Liver (tissue), 7 donors: ENCODE measurements at regions not wholly inside any gene's neighbourhood (a gene's known extent, or its start where the extent isn't known, plus 50 kb on each side); places are given as distances from the start of the nearest gene placed in this dataset.

Experiments used
- DNase-seq: peaks from one replicate; pipeline ENCODE4 v3.0.0-alpha.2; 2017; ENCODE audit warnings: low spot score
- H3K27ac ChIP-seq, 2 donors: one replicate each; pipeline ENCODE4 v1.7.0; 2013; ENCODE audit warnings: inconsistent platforms in 2 of 2, low read length in 2 of 2, control low read depth in 1 of 2, low read depth in 1 of 2, mild to moderate bottlenecking in 1 of 2
- H3K27me3 ChIP-seq, 4 donors: one replicate each; pipeline versions ENCODE4 v1.6.1 to v1.7.0; 2013; ENCODE audit warnings: low read length in 3 of 4, inconsistent platforms in 1 of 4, mild to moderate bottlenecking in 1 of 4, moderate library complexity in 1 of 4; ENCODE audit not compliant: control insufficient read depth in 4 of 4, insufficient read depth in 4 of 4
- H3K36me3 ChIP-seq, 4 donors: one replicate each; pipeline versions ENCODE4 v1.6.1 to v1.7.0; 2013; ENCODE audit warnings: low read length in 3 of 4, mild to moderate bottlenecking in 3 of 4, low read depth in 1 of 4, moderate library complexity in 1 of 4; ENCODE audit not compliant: control insufficient read depth in 4 of 4, insufficient read depth in 3 of 4
- H3K4me1 ChIP-seq, 4 donors: one replicate each; pipeline versions ENCODE4 v1.6.1 to v1.7.0; 2013; ENCODE audit warnings: low read length in 3 of 4, mild to moderate bottlenecking in 3 of 4, moderate library complexity in 1 of 4; ENCODE audit not compliant: control insufficient read depth in 4 of 4, insufficient read depth in 4 of 4
- H3K4me3 ChIP-seq, 3 donors: one replicate each; pipeline versions ENCODE4 v1.6.1 to v1.7.0; 2013; ENCODE audit warnings: low read length in 3 of 3, control low read depth in 1 of 3, low read depth in 1 of 3, mild to moderate bottlenecking in 1 of 3
- H3K9ac ChIP-seq, 2 donors: one replicate each; pipeline ENCODE4 v1.7.0; 2013; ENCODE audit warnings: low read length in 2 of 2, mild to moderate bottlenecking in 2 of 2, moderate library complexity in 2 of 2, control low read depth in 1 of 2, low read depth in 1 of 2
- H3K9me3 ChIP-seq, 4 donors: one replicate each; pipeline versions ENCODE4 v1.6.1 to v1.7.0; 2013; ENCODE audit warnings: low read length in 3 of 4; ENCODE audit not compliant: control insufficient read depth in 4 of 4
- EGR1 ChIP-seq, 2 donors: IDR thresholded peaks; 2 replicates each; pipeline ENCODE4 v1.6.1; 2016 to 2018; ENCODE audit warnings: antibody characterized with exemption in 2 of 2, low read depth in 2 of 2
- FOXA1 ChIP-seq: IDR thresholded peaks from 2 replicates; pipeline ENCODE4 v1.6.1; 2016; ENCODE audit warnings: antibody characterized with exemption
- GABPA ChIP-seq, 2 donors: IDR thresholded peaks in 1 of 2; conservative IDR thresholded peaks in 1 of 2; 2 replicates each; pipeline ENCODE4 v1.6.1; 2016; ENCODE audit warnings: antibody characterized with exemption in 2 of 2, mild to moderate bottlenecking in 1 of 2, moderate library complexity in 1 of 2
- HNF4A ChIP-seq, 2 donors: conservative IDR thresholded peaks; 2 replicates each; pipeline ENCODE4 v1.6.1; 2016; ENCODE audit warnings: antibody characterized with exemption in 2 of 2, mild to moderate bottlenecking in 2 of 2
- HNF4G ChIP-seq: IDR thresholded peaks from 2 replicates; pipeline ENCODE4 v1.6.1; 2016; ENCODE audit warnings: antibody characterized with exemption
- JUND ChIP-seq, 2 donors: IDR thresholded peaks; 2 replicates each; pipeline ENCODE4 v1.6.1; 2016; ENCODE audit warnings: antibody characterized with exemption in 2 of 2
- RAD21 ChIP-seq, 2 donors: IDR thresholded peaks; 2 replicates each; pipeline ENCODE4 v1.6.1; 2016; ENCODE audit warnings: antibody characterized with exemption in 2 of 2, mild to moderate bottlenecking in 2 of 2
- REST ChIP-seq: IDR thresholded peaks from 2 replicates; pipeline ENCODE4 v1.6.1; 2016; ENCODE audit warnings: antibody characterized with exemption, mild to moderate bottlenecking
- RXRA ChIP-seq, 2 donors: IDR thresholded peaks; 2 replicates each; pipeline ENCODE4 v1.6.1; 2017 to 2018; ENCODE audit warnings: antibody characterized with exemption in 2 of 2, mild to moderate bottlenecking in 1 of 2
- SP1 ChIP-seq: IDR thresholded peaks from 2 replicates; pipeline ENCODE4 v1.6.1; 2018; ENCODE audit warnings: antibody characterized with exemption, mild to moderate bottlenecking
- TAF1 ChIP-seq: conservative IDR thresholded peaks from 2 replicates; pipeline ENCODE4 v1.6.1; 2016; ENCODE audit warnings: antibody characterized with exemption, mild to moderate bottlenecking
- YY1 ChIP-seq: IDR thresholded peaks from 2 replicates; pipeline ENCODE4 v1.6.1; 2016; ENCODE audit warnings: antibody characterized with exemption, mild to moderate bottlenecking
- WGBS: extraction: QIAGEN DNeasy Blood & Tissue Kit; methylation state at CpG from one replicate; pipeline ENCODE4 v1.1.7; 2013; 5-methylcytosine and 5-hydroxymethylcytosine counted together
- TF ChIP-seq, protein P1 (sequence below): IDR thresholded peaks from 2 replicates; pipeline ENCODE4 v1.6.1; 2016; ENCODE audit warnings: antibody characterized with exemption
- TF ChIP-seq, protein P2 (sequence below): IDR thresholded peaks from 2 replicates; pipeline ENCODE4 v1.6.1; 2016; ENCODE audit warnings: antibody characterized with exemption
- donor health status: healthy.
- donor health status: healthy.
- donor health status: healthy.
- donor health status: healthy.

- TF ChIP-seq, protein P1, sequence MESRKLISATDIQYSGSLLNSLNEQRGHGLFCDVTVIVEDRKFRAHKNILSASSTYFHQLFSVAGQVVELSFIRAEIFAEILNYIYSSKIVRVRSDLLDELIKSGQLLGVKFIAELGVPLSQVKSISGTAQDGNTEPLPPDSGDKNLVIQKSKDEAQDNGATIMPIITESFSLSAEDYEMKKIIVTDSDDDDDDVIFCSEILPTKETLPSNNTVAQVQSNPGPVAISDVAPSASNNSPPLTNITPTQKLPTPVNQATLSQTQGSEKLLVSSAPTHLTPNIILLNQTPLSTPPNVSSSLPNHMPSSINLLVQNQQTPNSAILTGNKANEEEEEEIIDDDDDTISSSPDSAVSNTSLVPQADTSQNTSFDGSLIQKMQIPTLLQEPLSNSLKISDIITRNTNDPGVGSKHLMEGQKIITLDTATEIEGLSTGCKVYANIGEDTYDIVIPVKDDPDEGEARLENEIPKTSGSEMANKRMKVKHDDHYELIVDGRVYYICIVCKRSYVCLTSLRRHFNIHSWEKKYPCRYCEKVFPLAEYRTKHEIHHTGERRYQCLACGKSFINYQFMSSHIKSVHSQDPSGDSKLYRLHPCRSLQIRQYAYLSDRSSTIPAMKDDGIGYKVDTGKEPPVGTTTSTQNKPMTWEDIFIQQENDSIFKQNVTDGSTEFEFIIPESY = no peak
These were observed 242.7 kb downstream of the CLIC5 start (continued) for GRCh38 chr6:45772886-45773495.

DNA sequence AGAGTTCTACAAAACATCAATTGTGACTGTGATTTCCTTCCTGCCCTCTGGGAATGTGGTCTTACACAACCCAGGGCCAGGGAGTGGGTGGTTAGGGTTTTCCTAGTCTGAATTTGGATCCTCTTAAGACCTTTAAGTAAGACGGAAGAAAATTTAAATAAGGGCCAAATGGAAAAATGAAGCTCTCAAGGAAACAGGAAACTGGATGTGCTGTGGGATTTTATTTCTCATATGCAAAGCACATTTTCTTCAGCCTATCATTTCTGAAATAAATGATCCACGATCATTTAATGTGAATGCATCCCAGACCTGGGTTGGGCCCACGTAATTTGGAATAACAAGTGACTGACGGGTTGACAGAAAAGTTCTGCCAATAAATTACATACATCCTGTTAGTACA, 243.6 kb downstream of the CLIC5 start:
- Histone ChIP-seq H3K9me3 (peaks cover 0 to 8% (median 0%) of the 10 kb centered on the region in 4 donors), H3K9ac (no peak overlapping the region), H3K27ac (no peak overlapping the region), H3K36me3 (no peaks in the 10 kb centered on the region), H3K4me1 (peaks cover 0 to 10% (median 1%) of the 10 kb centered on the region in 4 donors), H3K27me3 (no peaks in the 10 kb centered on the region), H3K4me3 (no peak overlapping the region)
- TF ChIP-seq, protein P2, sequence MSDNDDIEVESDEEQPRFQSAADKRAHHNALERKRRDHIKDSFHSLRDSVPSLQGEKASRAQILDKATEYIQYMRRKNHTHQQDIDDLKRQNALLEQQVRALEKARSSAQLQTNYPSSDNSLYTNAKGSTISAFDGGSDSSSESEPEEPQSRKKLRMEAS = no peak
- TF ChIP-seq HNF4A (conservative IDR thresholded peaks at IDR 0.05) = no peak
- TF ChIP-seq, protein P1 = no peak
- TF ChIP-seq TAF1 = no peak
- TF ChIP-seq GABPA (IDR thresholded peaks at IDR 0.05 in 1 of 2, conservative IDR thresholded peaks at IDR 0.05 in 1 of 2) = no peak
- TF ChIP-seq JUND (IDR thresholded peaks at IDR 0.05) = no peak
- no peak for TF ChIP-seq RAD21 (IDR thresholded peaks at IDR 0.05)
- no peak for TF ChIP-seq EGR1 (IDR thresholded peaks at IDR 0.05; ENCODE audit: low read depth in 2 of 2)
- TF ChIP-seq FOXA1 = no peak
- TF ChIP-seq HNF4G = no peak
- no peak for TF ChIP-seq REST
- no peak for TF ChIP-seq RXRA (IDR thresholded peaks at IDR 0.05)
- no peak for TF ChIP-seq YY1
- TF ChIP-seq SP1 = no peak
- 91% methylated on average over 4 of the region's 4 CpGs for WGBS
- DNase-seq = no peak
